ENCODE measurements at regions not wholly inside any gene's neighbourhood (a gene's known extent, or its start where the extent isn't known, plus 50 kb on each side); places are given as distances from the start of the nearest gene placed in this dataset.

DNA sequence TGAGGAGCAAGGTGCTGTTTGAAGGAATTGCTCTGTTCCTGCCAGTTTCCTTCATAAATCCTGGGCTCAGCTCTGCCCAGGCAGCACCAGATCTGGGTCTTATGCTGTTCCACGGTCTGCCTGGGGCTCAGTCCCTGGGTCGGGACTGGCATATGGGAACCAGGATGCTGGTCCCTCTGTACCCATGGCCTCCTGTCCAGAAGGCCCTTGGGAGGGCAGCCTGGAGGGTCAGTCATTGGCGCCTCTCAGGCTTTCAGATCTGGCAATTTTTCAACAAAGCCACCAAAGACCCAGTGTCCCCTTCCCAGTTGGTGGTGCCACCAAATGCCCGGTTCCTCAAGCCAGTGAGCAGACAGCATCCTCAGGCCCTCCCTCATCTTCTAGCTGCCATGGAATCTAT is 232.7 kb upstream of the SULF2 start:
- no peak for TF ChIP-seq CREM (CRISPR knock-in tag; IDR thresholded peaks at IDR 0.05)
- no peak for TF ChIP-seq ATF3 (CRISPR knock-in tag; conservative IDR thresholded peaks at IDR 0.05)
- TF ChIP-seq SMAD3 (CRISPR knock-in tag; IDR thresholded peaks at IDR 0.05; ENCODE audit: borderline replicate concordance): no peak
- TF ChIP-seq GRHL2 (CRISPR knock-in tag; IDR thresholded peaks at IDR 0.05; ENCODE audit: insufficient replicate concordance, severe bottlenecking): no peak
- peaks cover 8% of the 10 kb centered on the region for H3K4me1 Mint-ChIP-seq
- H3K27me3 Mint-ChIP-seq (ENCODE audit: low read depth): peaks cover 6% of the 10 kb centered on the region
- H3K36me3 Mint-ChIP-seq: peaks cover 6% of the 10 kb centered on the region
- H3K4me3 Mint-ChIP-seq: no peak overlapping the region
- H3K9me3 Mint-ChIP-seq: peaks cover 22% of the 10 kb centered on the region
- ChIA-PET CTCF (no interaction called here), POLR2A (no interaction called here)
- ATAC-seq (no peak), DNase-seq (ENCODE audit: low spot score) (no peak)
- H3K27ac Mint-ChIP-seq: no peak overlapping the region

DNA sequence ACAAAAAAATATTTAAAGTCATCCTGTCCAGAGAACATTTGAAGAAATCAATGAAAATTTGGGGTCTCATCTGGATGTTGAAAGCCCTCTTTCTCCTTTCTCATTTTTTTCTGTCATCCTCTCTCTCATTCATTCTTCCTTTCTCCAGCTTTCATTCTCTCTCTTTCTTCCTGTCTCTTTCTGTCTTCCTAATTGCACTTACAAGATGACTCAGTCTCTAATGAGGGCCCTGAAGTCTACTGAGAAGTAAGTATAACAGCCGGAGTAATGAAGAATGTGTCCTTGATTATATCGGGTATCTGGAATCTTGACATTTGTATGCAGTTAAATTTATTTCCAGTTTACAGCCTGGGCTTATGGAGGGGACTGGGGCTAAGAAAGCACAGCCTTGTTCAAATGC is 232.2 kb upstream of the SULF2 start:
- Mint-ChIP-seq H3K27me3 (ENCODE audit: low read depth) (peaks cover 6% of the 10 kb centered on the region), H3K9me3 (peaks cover 17% of the 10 kb centered on the region), H3K4me3 (no peak overlapping the region), H3K36me3 (peaks cover 8% of the 10 kb centered on the region), H3K27ac (no peak overlapping the region), H3K4me1 (peaks cover 8% of the 10 kb centered on the region)
- no peak for DNase-seq (ENCODE audit: low spot score)
- no peak for ATAC-seq
- POLR2A ChIA-PET: no interaction called here
- CTCF ChIA-PET: no interaction called here
- no peak for TF ChIP-seq ZNF219 (CRISPR knock-in tag; IDR thresholded peaks at IDR 0.05; ENCODE audit: borderline replicate concordance)
- no peak for TF ChIP-seq PRRX2 (CRISPR knock-in tag; IDR thresholded peaks at IDR 0.05)
- no peak for TF ChIP-seq ZNF263 (CRISPR knock-in tag; IDR thresholded peaks at IDR 0.05; ENCODE audit: low read depth)
- TF ChIP-seq MAX (CRISPR knock-in tag; IDR thresholded peaks at IDR 0.05): no peak
- TF ChIP-seq HMGA2 (CRISPR knock-in tag; IDR thresholded peaks at IDR 0.05): no peak
- TF ChIP-seq ZNF138 (CRISPR knock-in tag; conservative IDR thresholded peaks at IDR 0.05): no peak
- no peak for TF ChIP-seq ATF3 (CRISPR knock-in tag; conservative IDR thresholded peaks at IDR 0.05)
- TF ChIP-seq TEAD1 (CRISPR knock-in tag; IDR thresholded peaks at IDR 0.05): no peak
- no peak for TF ChIP-seq ZNF532 (CRISPR knock-in tag; IDR thresholded peaks at IDR 0.05; ENCODE audit: borderline replicate concordance)
- TF ChIP-seq AR (CRISPR knock-in tag; IDR thresholded peaks at IDR 0.05): no peak
- no peak for TF ChIP-seq USF2 (CRISPR knock-in tag; IDR thresholded peaks at IDR 0.05)
- TF ChIP-seq TP53 (CRISPR knock-in tag; IDR thresholded peaks at IDR 0.05): no peak
